Panc1 (cell line): ENCODE measurements at regions not wholly inside any gene's neighbourhood (a gene's known extent, or its start where the extent isn't known, plus 50 kb on each side); places are given as distances from the start of the nearest gene placed in this dataset.

Experiments used
- POLR2AphosphoS5 ChIP-seq: IDR thresholded peaks from 2 replicates; pipeline ENCODE4 v1.6.1; 2012; ENCODE audit warnings: mild to moderate bottlenecking, low read depth, low read length, moderate library complexity
- TF ChIP-seq, protein P1 (sequence below): fragments of 450-650 bp; IDR thresholded peaks from 2 replicates; pipeline ENCODE4 v1.5.1; 2017; ENCODE audit warnings: mild to moderate bottlenecking

DNA sequence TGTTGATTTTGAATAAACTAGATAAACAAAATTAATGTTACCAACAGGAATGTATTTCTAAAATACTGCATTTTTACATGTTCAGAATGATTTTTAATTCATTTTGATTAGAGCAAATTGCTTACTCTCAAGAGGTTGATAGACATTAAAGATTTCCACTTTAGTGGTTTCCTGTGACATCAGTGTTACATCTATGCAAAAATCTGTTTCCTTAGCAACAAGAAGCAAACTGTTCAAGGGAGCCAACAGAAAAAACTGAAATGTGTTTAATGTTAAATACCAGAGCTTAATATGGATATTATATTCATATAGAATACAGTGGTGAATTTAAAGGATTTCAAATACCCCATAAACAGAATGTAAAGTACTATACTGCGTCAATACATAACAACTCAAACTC lies 277.8 kb downstream of the GABRG1 start:
- no peak for TF ChIP-seq POLR2AphosphoS5
- TF ChIP-seq, protein P1, sequence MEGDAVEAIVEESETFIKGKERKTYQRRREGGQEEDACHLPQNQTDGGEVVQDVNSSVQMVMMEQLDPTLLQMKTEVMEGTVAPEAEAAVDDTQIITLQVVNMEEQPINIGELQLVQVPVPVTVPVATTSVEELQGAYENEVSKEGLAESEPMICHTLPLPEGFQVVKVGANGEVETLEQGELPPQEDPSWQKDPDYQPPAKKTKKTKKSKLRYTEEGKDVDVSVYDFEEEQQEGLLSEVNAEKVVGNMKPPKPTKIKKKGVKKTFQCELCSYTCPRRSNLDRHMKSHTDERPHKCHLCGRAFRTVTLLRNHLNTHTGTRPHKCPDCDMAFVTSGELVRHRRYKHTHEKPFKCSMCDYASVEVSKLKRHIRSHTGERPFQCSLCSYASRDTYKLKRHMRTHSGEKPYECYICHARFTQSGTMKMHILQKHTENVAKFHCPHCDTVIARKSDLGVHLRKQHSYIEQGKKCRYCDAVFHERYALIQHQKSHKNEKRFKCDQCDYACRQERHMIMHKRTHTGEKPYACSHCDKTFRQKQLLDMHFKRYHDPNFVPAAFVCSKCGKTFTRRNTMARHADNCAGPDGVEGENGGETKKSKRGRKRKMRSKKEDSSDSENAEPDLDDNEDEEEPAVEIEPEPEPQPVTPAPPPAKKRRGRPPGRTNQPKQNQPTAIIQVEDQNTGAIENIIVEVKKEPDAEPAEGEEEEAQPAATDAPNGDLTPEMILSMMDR = no peak
